PFSK-1 (cell line): ENCODE measurements at regions not wholly inside any gene's neighbourhood (a gene's known extent, or its start where the extent isn't known, plus 50 kb on each side); places are given as distances from the start of the nearest gene placed in this dataset.

ENCODE experiments used
- POLR2AphosphoS5 ChIP-seq: IDR thresholded peaks from 2 replicates; pipeline ENCODE4 v1.6.1; 2012; ENCODE audit warnings: low read depth, mild to moderate bottlenecking, control low read depth, low read length, moderate library complexity
- REST ChIP-seq, 2 experiments: IDR thresholded peaks; 2 replicates each; pipeline versions ENCODE4 v1.6.1 to v1.8.0; 2011 to 2012; ENCODE audit warnings: low read depth in 2 of 2, low read length in 2 of 2, control low read depth in 1 of 2, inconsistent platforms in 1 of 2, mild to moderate bottlenecking in 1 of 2, moderate library complexity in 1 of 2; ENCODE audit not compliant: insufficient read depth in 1 of 2
- SIN3A ChIP-seq: IDR thresholded peaks from 2 replicates; pipeline ENCODE4 v1.6.1; 2012; ENCODE audit warnings: mild to moderate bottlenecking, low read length, moderate library complexity, borderline replicate concordance; ENCODE audit not compliant: insufficient read depth
- TAF1 ChIP-seq: IDR thresholded peaks from 2 replicates; pipeline ENCODE4 v1.6.1; 2012; ENCODE audit warnings: low read length, control low read depth, borderline replicate concordance; ENCODE audit not compliant: insufficient read depth

- TF ChIP-seq POLR2AphosphoS5 (no peak), REST (IDR thresholded peaks at IDR 0.05; ENCODE audit: insufficient read depth in 1 of 2, low read depth in 2 of 2, low read length in 2 of 2) (no peak), TAF1 (no peak), SIN3A (no peak)
Measured at GRCh38 chr1:39133340-39133684, 71.2 kb upstream of the MACF1 start.
